ENCODE measurements at regions not wholly inside any gene's neighbourhood (a gene's known extent, or its start where the extent isn't known, plus 50 kb on each side); places are given as distances from the start of the nearest gene placed in this dataset.

- TF ChIP-seq, protein P1, sequence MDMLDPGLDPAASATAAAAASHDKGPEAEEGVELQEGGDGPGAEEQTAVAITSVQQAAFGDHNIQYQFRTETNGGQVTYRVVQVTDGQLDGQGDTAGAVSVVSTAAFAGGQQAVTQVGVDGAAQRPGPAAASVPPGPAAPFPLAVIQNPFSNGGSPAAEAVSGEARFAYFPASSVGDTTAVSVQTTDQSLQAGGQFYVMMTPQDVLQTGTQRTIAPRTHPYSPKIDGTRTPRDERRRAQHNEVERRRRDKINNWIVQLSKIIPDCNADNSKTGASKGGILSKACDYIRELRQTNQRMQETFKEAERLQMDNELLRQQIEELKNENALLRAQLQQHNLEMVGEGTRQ (IDR thresholded peaks at IDR 0.05; ENCODE audit: low read depth, low read length): no peak
- TF ChIP-seq, protein P1 (CRISPR knock-in tag; IDR thresholded peaks at IDR 0.05; ENCODE audit: borderline replicate concordance): no peak
- TF ChIP-seq, protein P2, sequence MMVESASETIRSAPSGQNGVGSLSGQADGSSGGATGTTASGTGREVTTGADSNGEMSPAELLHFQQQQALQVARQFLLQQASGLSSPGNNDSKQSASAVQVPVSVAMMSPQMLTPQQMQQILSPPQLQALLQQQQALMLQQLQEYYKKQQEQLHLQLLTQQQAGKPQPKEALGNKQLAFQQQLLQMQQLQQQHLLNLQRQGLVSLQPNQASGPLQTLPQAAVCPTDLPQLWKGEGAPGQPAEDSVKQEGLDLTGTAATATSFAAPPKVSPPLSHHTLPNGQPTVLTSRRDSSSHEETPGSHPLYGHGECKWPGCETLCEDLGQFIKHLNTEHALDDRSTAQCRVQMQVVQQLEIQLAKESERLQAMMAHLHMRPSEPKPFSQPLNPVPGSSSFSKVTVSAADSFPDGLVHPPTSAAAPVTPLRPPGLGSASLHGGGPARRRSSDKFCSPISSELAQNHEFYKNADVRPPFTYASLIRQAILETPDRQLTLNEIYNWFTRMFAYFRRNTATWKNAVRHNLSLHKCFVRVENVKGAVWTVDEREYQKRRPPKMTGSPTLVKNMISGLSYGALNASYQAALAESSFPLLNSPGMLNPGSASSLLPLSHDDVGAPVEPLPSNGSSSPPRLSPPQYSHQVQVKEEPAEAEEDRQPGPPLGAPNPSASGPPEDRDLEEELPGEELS (CRISPR knock-in tag; IDR thresholded peaks at IDR 0.05): no peak
- TF ChIP-seq FOXA1 (IDR thresholded peaks at IDR 0.05) (no peak), FOXA1 (CRISPR knock-in tag; IDR thresholded peaks at IDR 0.05) (no peak)
Observed at GRCh38 chr10:128633864-128634540, 507.8 kb upstream of the MKI67 start.

Measured in HepG2 (cell line).